DMS53 (cell line): ENCODE measurements at regions not wholly inside any gene's neighbourhood (a gene's known extent, or its start where the extent isn't known, plus 50 kb on each side); places are given as distances from the start of the nearest gene placed in this dataset.

ENCODE experiments used
- DNase-seq: peaks from one replicate; lab custom pipeline; 2025; lab: John Stamatoyannopoulos, UW

- DNase-seq = no peak
Observed at GRCh38 chr10:47230957-47231356, 69.0 kb upstream of the GDF10 start.

GRCh38 chr10:47231414-47231813 lies 68.6 kb upstream of the GDF10 start:
- DNase-seq = no peak

DNA sequence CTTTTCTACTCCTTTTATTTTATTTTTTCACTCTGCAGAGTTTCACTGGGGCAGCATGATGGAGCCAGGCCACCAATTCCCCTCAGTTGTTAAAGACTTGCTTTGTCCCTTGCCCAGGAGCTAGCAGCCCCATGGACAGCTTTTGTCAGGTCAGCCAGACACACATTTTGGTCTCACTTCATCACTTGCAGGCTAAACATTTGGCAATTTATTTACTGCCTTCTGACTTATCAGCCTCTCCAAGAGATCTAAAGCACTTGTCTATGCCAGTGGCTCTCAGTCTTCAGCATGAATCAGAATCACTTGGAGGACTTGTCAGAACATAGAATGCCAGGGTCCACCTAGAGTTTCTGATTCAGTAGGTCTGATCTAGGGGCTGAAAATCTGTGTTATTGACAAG lies 66.4 kb upstream of the GDF10 start:
- no peak for DNase-seq

DNA sequence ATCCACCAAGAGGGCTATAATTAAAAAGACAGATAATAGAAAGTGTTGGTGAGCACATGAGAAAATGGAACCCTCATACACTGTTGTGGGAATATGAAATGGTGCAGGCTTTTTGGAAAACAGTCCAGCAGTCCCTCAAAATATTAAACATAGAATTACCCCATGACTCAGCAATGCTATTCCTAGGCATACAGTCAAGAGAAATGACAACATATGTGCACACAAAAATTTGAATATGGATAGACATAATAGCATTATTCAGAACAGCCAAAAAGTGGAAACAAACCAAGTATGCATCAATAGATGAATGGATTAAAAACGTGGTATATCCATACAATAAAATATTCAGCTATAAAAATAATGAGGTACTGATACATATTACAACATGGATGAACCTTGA lies 64.5 kb upstream of the GDF10 start:
- no peak for DNase-seq

GRCh38 chr10:47237316-47238260 lies 62.4 kb upstream of the GDF10 start:
- DNase-seq = no peak

- no peak for DNase-seq
Observed at GRCh38 chr10:47238331-47239095, 61.5 kb upstream of the GDF10 start.

DNA sequence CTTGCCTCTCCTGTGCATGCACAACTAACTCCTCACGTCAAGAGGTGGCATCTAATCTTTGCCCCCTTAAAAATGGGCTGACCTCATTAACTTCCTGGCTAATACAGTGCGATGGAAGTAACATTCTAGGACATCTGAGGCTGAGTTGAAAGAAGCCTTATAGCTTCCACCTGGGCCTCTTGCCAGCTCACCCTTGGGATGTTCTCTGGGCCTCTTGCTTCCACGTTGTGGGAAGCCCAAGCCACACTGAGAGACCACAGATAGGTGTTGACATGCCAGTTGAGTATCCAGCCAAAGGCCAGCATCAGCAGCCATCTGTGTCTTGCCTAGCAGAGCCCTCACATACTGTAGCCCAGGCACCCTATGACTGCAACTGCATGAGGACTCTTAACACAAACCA lies 60.8 kb upstream of the GDF10 start:
- no peak for DNase-seq

DNA sequence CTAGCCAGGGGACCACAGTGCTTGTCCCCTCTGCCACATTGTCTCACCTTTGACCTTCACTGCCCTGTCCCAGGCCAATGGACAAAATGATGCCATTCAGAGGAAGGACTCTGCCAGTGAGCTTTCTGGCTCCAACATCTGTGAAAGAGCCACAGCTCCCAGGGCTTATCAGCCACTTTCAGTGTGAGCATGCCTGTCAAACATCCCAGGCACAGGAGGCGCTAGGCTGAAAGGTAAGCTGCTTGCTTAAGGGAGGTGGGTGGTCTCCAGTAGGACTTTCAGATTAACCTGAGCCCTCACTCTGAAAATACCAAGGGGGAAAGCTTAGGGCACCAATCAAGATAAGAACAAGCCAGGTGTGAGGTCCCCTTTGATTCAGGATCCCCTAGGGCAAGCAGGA lies 59.8 kb upstream of the GDF10 start:
- no peak for DNase-seq

GRCh38 chr10:47241256-47241655 lies 58.7 kb upstream of the GDF10 start:
- DNase-seq = no peak

DNA sequence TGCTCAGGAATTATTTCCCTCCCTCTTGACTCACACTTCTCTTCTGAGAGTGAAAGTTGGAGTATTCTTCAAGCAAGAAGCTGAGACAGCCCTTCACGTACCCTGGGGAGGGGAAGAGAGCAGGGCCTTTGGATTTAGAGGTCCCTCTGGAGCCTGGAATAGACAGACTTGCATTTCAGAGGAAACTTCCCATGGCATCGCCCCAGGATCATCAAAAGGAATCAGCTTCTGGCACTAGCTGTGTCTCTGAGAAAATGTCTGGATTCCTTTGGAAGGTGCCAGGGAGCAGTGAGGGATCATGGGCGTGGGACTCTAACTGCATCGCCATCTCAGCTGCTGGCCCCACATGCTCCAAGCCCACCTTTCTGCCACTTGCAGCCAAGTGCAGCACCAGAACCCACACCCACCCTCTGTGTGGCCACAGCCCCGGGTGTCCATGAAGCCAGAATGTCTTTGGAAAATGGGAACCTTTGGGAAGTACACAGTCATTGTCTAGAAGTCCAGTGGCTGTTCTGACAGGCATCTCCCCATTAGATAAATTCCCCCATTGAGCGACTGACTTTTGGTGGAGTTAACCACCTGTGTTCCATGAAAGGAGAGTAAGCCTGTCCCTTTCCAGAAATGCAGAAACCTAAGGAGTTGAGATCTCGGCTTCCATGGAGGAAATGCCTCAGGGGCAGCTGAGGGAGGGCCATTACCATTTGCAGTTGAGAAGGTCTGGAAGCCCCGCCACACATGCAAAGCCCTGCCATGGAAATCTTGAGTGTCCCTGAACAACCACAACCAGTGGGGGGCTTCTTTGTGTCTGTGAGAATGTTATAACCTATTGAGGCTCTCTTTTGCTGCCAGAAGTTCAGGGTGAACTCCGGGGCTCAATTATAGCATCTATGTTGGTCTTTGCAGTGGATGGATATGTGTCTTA lies 57.8 kb upstream of the GDF10 start:
- no peak for DNase-seq

GRCh38 chr10:47243356-47243755 lies 56.6 kb upstream of the GDF10 start:
- DNase-seq = no peak

- no peak for DNase-seq
Observed at GRCh38 chr10:47243791-47244190, 56.2 kb upstream of the GDF10 start.

DNA sequence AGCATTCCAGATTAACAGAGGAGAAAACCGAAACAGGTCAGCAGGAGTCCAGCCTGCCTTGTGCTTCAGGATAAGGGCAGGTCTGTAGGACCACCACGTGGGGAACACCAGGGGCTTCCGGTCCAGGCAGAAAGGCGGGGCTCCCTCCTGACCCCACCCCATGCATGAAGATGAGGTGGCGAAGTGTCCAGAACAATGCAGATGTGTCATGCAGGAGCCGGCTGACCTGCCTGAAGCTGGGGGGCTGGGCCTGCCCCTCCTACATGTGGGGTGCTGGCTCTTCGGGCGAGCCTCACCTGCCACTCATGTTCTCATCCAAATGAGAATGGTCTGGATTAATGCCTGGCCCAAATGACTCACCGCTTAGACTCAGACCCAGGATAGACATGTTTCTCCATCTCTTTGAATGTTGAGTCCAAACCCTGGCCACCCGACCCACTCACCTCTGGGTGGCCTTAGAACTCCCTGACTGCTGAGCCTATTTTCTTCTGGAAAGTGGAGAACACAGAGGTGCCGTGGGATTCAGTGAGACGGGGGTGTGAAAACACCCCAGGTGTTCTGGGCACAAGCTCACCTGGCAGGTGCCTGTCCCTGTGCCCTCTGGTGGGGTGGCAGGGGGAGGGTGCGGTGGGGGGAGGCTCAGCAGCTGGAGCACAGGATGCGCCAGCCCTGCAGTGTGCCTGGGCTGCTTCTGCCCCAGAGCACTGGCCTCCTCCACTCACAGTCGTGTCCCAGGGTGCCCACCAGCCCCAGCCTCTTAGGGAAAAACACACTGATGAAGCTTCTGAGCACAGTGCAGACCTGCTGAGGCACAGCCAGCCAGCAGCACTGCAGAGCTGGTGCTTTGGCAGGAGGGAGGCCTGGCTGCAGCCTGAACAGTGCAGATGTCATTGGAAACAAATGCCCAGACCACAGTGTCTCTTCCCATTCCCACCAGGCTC lies 55.2 kb upstream of the GDF10 start:
- DNase-seq = no peak

DNA sequence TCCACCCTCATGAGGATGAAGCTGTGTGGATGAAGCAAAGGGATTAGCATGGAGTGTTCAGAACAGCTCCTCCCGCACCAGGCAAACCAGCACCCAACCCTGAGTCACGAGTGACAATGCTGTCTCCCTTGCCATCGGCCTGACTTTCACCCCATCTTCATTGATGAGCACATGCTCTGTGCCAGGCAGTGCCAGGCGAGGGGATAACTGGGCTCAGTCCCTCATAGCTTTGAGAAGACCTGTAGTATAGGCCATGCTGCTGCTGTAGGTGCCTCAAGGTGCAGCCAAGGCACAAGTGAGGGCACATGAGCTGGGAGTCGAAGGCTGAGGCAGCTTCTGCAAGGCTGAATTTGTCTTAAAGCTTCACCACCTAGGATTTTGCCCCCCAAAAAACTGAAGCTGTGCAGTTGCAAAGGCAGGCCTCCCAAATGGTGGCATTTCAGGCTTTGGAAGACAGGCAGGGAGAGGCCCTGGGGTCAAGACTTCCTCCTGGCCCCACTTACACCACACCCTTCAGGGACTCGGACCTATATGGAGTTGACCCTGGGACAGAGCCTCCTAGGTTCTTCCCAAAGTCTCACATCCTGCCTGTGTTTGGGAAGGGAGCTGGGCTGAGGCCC lies 54.2 kb upstream of the GDF10 start:
- no peak for DNase-seq

- no peak for DNase-seq
Observed at GRCh38 chr10:47246406-47247147, 53.4 kb upstream of the GDF10 start.

- no peak for DNase-seq
Observed at GRCh38 chr10:47247148-47248059, 52.6 kb upstream of the GDF10 start.

- no peak for DNase-seq
Observed at GRCh38 chr10:47248386-47249090, 51.5 kb upstream of the GDF10 start.

DNA sequence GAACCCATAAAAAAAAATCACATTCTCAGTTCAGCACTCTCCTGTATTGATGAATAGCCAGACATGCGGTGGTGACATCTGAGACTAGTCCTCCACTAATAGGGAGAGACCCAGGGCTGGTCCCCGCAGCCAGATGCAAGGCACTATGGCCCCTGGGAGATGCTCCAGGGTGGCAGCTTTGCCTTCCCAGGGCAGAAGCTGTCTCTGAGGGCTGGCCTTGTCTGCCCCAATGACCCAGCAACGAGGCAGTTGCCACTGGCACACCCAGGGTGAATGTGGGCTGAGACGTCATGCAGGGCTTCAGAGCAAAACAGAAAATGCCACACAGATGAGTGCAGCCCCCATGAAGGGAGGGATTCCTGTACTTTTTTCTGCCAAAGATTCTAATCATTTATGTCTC lies 50.1 kb upstream of the GDF10 start:
- DNase-seq = no peak
